Amniotic epithelial cell (primary cell): ENCODE measurements at regions not wholly inside any gene's neighbourhood (a gene's known extent, or its start where the extent isn't known, plus 50 kb on each side); places are given as distances from the start of the nearest gene placed in this dataset.

Experiments
- DNase-seq: peaks from one replicate; pipeline ENCODE4 v3.0.0-alpha.2; 2010; ENCODE audit warnings: low read depth

- DNase-seq, result no peak
Measured at GRCh38 chr3:34973586-34973985, 665.7 kb upstream of the ARPP21 start.

GRCh38 chr3:34983631-34984030 lies 655.7 kb upstream of the ARPP21 start:
- no peak for DNase-seq

GRCh38 chr3:34988296-34988695 lies 651.0 kb upstream of the ARPP21 start:
- DNase-seq, result no peak

- DNase-seq, result no peak
Measured at GRCh38 chr3:34995796-34996430, 643.4 kb upstream of the ARPP21 start.

DNA sequence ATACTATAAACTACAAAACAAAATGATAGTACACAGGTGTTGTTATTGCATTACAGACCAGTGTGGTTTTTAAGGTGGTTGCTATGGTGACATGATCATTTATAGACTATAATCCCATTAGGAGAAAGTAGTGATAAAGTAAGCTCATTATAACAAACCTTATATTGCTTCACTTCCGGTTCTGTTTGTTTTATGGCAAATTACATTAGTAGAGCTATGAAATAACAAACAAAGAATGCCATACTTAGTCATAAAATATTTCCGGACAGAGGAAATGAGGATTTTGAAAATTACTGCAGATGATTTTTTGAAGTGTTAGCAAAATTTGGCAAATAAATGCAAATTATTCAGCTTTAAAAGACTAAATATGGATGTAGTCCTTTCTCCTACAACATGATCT lies 640.4 kb upstream of the ARPP21 start:
- DNase-seq, result no peak

DNA sequence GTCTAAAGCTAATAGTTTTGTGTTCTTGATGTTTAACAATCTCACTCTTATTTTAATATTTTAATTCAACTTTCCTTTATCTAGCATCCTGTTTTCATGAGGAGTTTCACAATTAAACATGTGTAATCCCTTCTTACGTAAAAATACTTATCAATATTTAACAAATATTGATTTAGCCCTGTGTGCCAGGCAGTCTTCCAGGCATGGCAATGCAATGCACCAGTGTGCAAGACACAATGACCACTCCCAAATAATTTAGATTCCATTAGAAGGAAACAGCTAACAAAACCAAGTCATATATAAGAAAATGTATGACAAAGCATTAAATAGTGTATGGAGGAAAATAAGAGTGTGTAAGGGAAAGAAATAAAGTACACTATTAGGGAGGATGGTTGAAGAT lies 627.1 kb upstream of the ARPP21 start:
- no peak for DNase-seq

GRCh38 chr3:35028157-35028556 lies 611.2 kb upstream of the ARPP21 start:
- no peak for DNase-seq

- no peak for DNase-seq
Measured at GRCh38 chr3:35042210-35042991, 596.9 kb upstream of the ARPP21 start.

- DNase-seq, result no peak
Measured at GRCh38 chr3:35043040-35043439, 596.3 kb upstream of the ARPP21 start.

DNA sequence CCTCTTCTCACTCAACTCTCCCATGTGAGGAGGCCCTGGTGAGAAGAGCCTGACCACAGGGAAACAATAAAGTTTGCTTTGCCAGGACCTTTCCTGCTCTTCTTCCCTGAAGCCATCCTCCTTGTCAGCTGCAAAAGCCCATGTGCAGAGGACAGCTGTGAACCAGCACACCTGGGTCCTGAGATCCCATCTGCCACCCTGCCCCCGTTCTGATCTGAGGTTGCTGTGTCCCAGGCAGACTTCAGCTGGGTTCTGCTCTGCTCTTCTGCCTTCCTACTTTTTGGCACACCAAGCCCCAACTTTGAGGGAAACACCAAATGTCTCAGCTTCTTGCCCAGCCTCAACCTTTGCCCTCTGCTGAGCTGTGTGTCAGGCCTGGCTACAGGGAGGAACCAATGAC lies 595.1 kb upstream of the ARPP21 start:
- no peak for DNase-seq

- no peak for DNase-seq
Measured at GRCh38 chr3:35045118-35045517, 594.2 kb upstream of the ARPP21 start.

DNA sequence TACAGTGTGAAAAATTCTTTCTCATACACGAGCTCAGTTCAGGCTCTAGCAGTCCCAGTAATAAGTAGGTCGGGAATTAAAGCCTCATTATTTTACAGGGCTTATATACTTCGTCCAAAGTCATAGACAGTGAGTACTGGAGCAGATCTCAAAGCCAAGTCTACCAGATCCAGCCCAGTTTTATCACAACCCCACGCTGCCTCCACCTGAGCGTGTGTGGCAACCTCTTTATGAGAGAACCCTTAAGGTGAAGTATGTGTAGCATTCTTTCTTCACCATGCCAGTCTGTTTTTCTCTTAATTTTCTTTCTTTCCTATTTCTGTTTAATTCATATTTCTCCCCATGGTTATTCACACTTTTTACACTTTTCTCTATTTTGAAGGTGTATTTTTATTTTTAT lies 574.6 kb upstream of the ARPP21 start:
- no peak for DNase-seq

- no peak for DNase-seq
Measured at GRCh38 chr3:35065891-35066290, 573.4 kb upstream of the ARPP21 start.

GRCh38 chr3:35067750-35068149 lies 571.6 kb upstream of the ARPP21 start:
- DNase-seq, result no peak

GRCh38 chr3:35070088-35070487 lies 569.2 kb upstream of the ARPP21 start:
- DNase-seq, result no peak

- no peak for DNase-seq
Measured at GRCh38 chr3:35071772-35072171, 567.6 kb upstream of the ARPP21 start.

GRCh38 chr3:35078780-35079179 lies 560.5 kb upstream of the ARPP21 start:
- no peak for DNase-seq

GRCh38 chr3:35079403-35079802 lies 559.9 kb upstream of the ARPP21 start:
- no peak for DNase-seq

DNA sequence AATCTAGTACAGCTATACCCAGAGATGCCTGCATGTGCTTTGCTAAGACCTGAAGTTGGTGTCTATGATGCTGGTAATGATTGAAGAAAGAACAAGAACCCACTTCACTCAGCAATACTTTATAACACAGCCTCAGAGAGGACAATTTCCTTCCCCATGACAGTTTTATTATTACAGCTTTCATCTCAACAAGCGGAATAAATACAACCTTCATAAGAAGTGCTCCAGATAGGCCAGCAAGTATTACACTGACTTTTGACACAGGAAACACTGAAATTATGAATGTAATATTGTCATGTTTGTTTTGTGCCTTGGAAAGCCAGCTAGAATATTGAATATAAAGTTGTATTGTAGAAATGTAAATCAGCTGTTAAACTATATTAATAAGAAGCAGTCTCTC lies 557.4 kb upstream of the ARPP21 start:
- DNase-seq, result no peak

- DNase-seq, result no peak
Measured at GRCh38 chr3:35088943-35089342, 550.4 kb upstream of the ARPP21 start.

DNA sequence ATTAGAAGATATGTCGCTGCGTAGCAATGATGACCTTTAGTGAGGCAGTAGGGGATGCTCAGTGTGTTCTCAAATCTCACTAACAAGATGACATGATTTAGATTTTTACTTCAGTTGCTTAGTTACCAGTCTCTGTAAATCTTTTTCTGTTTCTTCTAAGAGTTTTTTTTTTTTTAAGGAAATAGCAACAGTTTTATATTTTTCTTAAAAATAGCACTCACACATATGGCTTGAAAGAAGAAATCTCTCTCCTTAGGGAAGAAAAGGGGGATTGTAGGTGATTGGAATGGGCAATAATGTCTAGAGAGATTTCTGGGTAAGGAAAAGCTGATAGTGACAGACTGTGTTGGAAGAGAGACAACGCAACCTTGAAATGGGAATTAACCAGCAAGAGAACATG lies 524.6 kb upstream of the ARPP21 start:
- no peak for DNase-seq

GRCh38 chr3:35120026-35120425 lies 519.3 kb upstream of the ARPP21 start:
- no peak for DNase-seq

GRCh38 chr3:35137612-35138011 lies 501.7 kb upstream of the ARPP21 start:
- no peak for DNase-seq

- DNase-seq, result no peak
Measured at GRCh38 chr3:35141406-35141805, 497.9 kb upstream of the ARPP21 start.
